Sigmoid colon (tissue), 4 donors: ENCODE measurements at regions not wholly inside any gene's neighbourhood (a gene's known extent, or its start where the extent isn't known, plus 50 kb on each side); places are given as distances from the start of the nearest gene placed in this dataset.

Source experiments
- EP300 ChIP-seq, 4 donors: sonication (generic); formaldehyde crosslinking; IDR thresholded peaks; one replicate each; pipeline ENCODE4 v1.6.1; 2017; ENCODE audit warnings: antibody characterized with exemption in 4 of 4
- POLR2A ChIP-seq, 2 donors: fragments of 450-650 bp; IDR thresholded peaks; one replicate each; pipeline ENCODE4 v1.6.1; 2016; ENCODE audit warnings: antibody characterized with exemption in 2 of 2, mild to moderate bottlenecking in 2 of 2, moderate library complexity in 2 of 2
- POLR2AphosphoS5 ChIP-seq, 4 donors: sonication (generic); formaldehyde crosslinking; IDR thresholded peaks; one replicate each; pipeline ENCODE4 v1.6.1; 2017; ENCODE audit warnings: antibody characterized with exemption in 4 of 4
- TF ChIP-seq, protein P1 (sequence below), 4 experiments: fragments of 450-650 bp in 3 of 4; fragments of 200-600 bp in 1 of 4; IDR thresholded peaks; one replicate each; pipeline ENCODE4 v1.5.1; 2016 to 2019; ENCODE audit warnings: antibody characterized with exemption in 4 of 4, mild to moderate bottlenecking in 3 of 4, moderate library complexity in 2 of 4

DNA sequence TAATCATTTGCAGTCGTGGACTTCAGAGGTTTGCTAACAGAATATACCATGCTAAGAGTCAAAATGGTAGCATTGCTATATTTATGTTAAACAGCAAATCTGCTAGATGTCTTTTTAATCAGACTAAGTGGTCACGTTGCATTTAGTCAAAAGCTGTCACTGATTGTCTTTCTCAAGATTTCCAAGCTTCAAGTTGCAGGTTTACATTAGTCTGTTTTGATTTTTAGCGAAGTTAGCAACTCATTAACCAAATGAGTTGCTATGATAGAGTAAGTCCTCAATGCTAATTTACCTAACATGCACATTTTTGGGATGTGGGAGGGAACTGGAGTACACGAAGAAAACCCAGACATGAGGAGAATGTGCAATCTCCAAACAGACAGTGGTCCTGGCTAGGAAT is 653.2 kb downstream of the TNS3 start:
- TF ChIP-seq POLR2AphosphoS5 (IDR thresholded peaks at IDR 0.05) (no peak), POLR2A (IDR thresholded peaks at IDR 0.05) (no peak), EP300 (IDR thresholded peaks at IDR 0.05) (no peak)
- TF ChIP-seq, protein P1, sequence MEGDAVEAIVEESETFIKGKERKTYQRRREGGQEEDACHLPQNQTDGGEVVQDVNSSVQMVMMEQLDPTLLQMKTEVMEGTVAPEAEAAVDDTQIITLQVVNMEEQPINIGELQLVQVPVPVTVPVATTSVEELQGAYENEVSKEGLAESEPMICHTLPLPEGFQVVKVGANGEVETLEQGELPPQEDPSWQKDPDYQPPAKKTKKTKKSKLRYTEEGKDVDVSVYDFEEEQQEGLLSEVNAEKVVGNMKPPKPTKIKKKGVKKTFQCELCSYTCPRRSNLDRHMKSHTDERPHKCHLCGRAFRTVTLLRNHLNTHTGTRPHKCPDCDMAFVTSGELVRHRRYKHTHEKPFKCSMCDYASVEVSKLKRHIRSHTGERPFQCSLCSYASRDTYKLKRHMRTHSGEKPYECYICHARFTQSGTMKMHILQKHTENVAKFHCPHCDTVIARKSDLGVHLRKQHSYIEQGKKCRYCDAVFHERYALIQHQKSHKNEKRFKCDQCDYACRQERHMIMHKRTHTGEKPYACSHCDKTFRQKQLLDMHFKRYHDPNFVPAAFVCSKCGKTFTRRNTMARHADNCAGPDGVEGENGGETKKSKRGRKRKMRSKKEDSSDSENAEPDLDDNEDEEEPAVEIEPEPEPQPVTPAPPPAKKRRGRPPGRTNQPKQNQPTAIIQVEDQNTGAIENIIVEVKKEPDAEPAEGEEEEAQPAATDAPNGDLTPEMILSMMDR (IDR thresholded peaks at IDR 0.05), result no peak
